GM23338 (cell line): ENCODE measurements at regions not wholly inside any gene's neighbourhood (a gene's known extent, or its start where the extent isn't known, plus 50 kb on each side); places are given as distances from the start of the nearest gene placed in this dataset.

Source experiments
- CTCF ChIP-seq, 2 experiments: fragments of 200-600 bp in 1 of 2; sonication (generic) in 1 of 2; conservative IDR thresholded peaks; 2 replicates each; pipeline versions ENCODE4 v1.5.1 to v1.6.1; 2016 to 2017; ENCODE audit warnings: antibody characterized with exemption in 2 of 2, low read depth in 2 of 2, mild to moderate bottlenecking in 2 of 2, moderate library complexity in 1 of 2
- ETS1 ChIP-seq: IDR thresholded peaks from 2 replicates; pipeline ENCODE4 v1.6.1; 2016; ENCODE audit warnings: antibody characterized with exemption
- JUNB ChIP-seq: IDR thresholded peaks from one replicate; pipeline ENCODE4 v1.6.1; 2016; ENCODE audit warnings: antibody characterized with exemption; ENCODE audit not compliant: unreplicated experiment
- REST ChIP-seq: IDR thresholded peaks from one replicate; pipeline ENCODE4 v1.6.1; 2018; ENCODE audit warnings: antibody characterized with exemption; ENCODE audit not compliant: unreplicated experiment
- ZNF331 ChIP-seq: fragments of 250-450 bp; sonication (Bioruptor Pico); IDR thresholded peaks from 2 replicates; pipeline ENCODE4 v1.5.0; 2020; ENCODE audit warnings: low read depth, mild to moderate bottlenecking, moderate library complexity
- ZNF462 ChIP-seq: fragments of 250-450 bp; sonication (Bioruptor Pico); IDR thresholded peaks from 2 replicates; pipeline ENCODE4 v1.5.0; 2020; ENCODE audit warnings: mild to moderate bottlenecking, moderate library complexity

GRCh38 chr5:173804579-173804978, 83.6 kb upstream of the CPEB4 start (continued):
- no peak for TF ChIP-seq ZNF462 (CRISPR knock-in tag)
- TF ChIP-seq ETS1: no peak
- no peak for TF ChIP-seq JUNB
- TF ChIP-seq ZNF331 (CRISPR knock-in tag): no peak
- TF ChIP-seq CTCF (conservative IDR thresholded peaks at IDR 0.05; ENCODE audit: low read depth in 2 of 2): no peak
- no peak for TF ChIP-seq REST
